Activated naive CD4-positive, alpha-beta T cell treated with anti-CD3 and anti-CD28 coated beads for 36 hours (primary cell): ENCODE measurements at regions not wholly inside any gene's neighbourhood (a gene's known extent, or its start where the extent isn't known, plus 50 kb on each side); places are given as distances from the start of the nearest gene placed in this dataset.

ENCODE experiments used
- CTCF ChIA-PET: fragments of 350-600 bp; sonication (Branson Sonifier 250); formaldehyde crosslinking; loops from one replicate; lab custom pipeline; 2021; ENCODE audit warnings: antibody characterized with exemption; lab: Charles Lee
- DNase-seq: peaks from one replicate; pipeline ENCODE4 v3.0.0-alpha.2; 2020
- H3K27ac Mint-ChIP-seq: one replicate; pipeline ENCODE4 v1.8.0; 2021; ENCODE audit warnings: mild to moderate bottlenecking, mixed read lengths
- H3K27me3 Mint-ChIP-seq: one replicate; pipeline ENCODE4 v1.8.0; 2021; ENCODE audit warnings: low read depth, mixed read lengths
- H3K36me3 Mint-ChIP-seq: one replicate; pipeline ENCODE4 v1.8.0; 2021; ENCODE audit warnings: low read depth, mixed read lengths
- H3K4me1 Mint-ChIP-seq: one replicate; pipeline ENCODE4 v1.8.0; 2021; ENCODE audit warnings: low read depth, mixed read lengths
- H3K4me3 Mint-ChIP-seq: one replicate; pipeline ENCODE4 v1.8.0; 2021; ENCODE audit warnings: mild to moderate bottlenecking, moderate library complexity, mixed read lengths
- H3K9me3 Mint-ChIP-seq: one replicate; pipeline ENCODE4 v1.8.0; 2021; ENCODE audit warnings: mixed read lengths
- intact Hi-C: fragments of 100-400 bp; cut with micrococcal nuclease; formaldehyde crosslinking; loops from one replicate; pipeline ENCODE4 v1.15.1; 2023

DNA sequence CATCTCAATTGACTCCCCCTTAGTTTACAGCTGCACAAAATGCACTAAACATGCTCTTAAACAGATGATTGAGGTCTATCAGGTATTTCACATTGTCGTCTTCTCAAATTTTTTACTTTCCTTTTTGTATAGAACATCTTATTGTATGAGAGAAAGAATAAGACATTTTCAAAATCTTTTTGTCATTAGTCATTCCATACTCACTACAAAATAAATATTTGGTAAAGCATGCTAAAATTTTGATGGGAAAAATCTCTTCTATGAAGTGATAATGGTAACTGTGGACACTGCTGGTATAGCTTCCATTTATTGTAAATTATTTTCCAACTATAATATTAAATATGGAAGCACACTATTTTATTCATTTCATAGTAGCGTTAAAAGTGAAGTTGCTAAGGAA lies 185.6 kb upstream of the FSTL5 start:
- DNase-seq: no peak
- H3K27me3 Mint-ChIP-seq: no peaks in the 10 kb centered on the region
- H3K4me3 Mint-ChIP-seq: no peak overlapping the region
- CTCF ChIA-PET: no interaction called here
- no peak overlapping the region for H3K27ac Mint-ChIP-seq
- intact Hi-C loops: no loop called here
- peaks cover 2% of the 10 kb centered on the region for H3K9me3 Mint-ChIP-seq
- no peaks in the 10 kb centered on the region for H3K4me1 Mint-ChIP-seq
- H3K36me3 Mint-ChIP-seq: no peaks in the 10 kb centered on the region

DNA sequence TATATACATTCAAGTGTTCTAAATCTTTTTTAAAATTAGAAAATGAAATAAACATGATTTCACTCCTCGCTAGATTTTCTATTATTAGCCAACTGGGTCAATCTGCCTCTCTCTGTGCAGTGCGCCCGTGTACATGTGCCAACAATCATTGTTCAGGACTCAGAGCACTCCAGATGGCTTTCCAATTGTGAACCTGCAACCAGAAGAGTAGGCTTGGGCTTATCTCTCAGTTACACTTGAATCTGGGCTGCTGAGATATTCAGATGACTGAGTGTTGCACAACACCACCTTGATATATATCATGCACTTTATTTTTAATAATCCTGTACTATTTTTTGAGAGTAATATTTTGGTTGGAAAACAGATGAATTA lies 184.0 kb upstream of the FSTL5 start:
- peaks cover 1% of the 10 kb centered on the region for H3K9me3 Mint-ChIP-seq
- no peak overlapping the region for H3K4me3 Mint-ChIP-seq
- no peaks in the 10 kb centered on the region for H3K36me3 Mint-ChIP-seq
- no peak for DNase-seq
- H3K4me1 Mint-ChIP-seq: no peaks in the 10 kb centered on the region
- intact Hi-C loops: no loop called here
- CTCF ChIA-PET: no interaction called here
- no peaks in the 10 kb centered on the region for H3K27me3 Mint-ChIP-seq
- H3K27ac Mint-ChIP-seq: no peak overlapping the region

DNA sequence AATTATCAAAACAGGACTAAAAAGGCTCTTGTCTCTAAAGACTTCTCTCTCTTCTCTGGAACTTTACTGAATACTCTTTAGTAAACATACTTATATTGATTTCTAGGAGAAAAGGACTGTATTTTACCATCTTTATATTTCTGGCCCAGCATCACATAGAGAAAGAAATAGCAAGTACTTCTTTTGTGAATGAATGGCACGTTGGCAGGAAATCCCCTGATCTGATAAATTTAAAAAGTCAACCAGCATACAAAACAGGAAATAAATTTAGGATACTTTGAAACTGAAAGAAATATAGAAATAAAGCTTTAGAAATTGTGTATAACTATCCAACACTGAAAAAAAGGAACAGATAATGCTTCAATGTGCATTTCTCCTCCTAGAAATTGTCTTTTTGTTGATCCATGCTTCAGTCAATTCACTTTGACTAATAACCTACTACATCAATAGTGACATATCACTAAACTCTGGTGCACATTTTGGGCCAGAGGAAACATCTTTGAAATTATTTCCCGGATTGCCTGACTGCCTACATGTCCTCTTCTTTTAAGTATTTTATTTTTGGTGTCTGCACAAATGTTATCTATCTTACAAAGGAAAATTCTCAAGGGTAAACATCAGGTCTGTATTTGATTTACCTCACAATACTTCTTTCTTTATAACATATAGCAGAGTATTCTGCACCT lies 183.5 kb upstream of the FSTL5 start:
- intact Hi-C loops: no loop called here
- Mint-ChIP-seq H3K4me1 (no peaks in the 10 kb centered on the region), H3K27me3 (no peaks in the 10 kb centered on the region), H3K36me3 (no peaks in the 10 kb centered on the region), H3K4me3 (no peak overlapping the region), H3K9me3 (peaks cover 1% of the 10 kb centered on the region), H3K27ac (no peak overlapping the region)
- DNase-seq: no peak
- CTCF ChIA-PET: no interaction called here

DNA sequence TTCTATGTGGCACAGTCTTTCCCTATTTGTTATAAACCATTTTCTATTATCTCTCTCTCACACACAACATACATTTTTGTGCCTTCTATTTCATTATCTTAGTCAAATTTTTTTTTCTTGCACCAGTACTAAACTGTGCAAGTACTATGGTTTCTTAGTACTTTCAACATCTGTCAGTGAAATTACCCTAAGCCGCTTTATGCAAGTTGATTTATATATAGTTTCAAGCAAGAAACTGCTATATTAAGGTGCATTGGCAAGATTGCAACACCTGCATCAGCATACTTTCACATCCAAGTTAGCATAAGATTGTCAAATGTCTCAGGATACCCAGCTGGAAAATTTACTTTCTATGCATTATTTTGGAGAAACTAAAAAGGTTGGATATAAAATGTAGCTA lies 180.2 kb upstream of the FSTL5 start:
- Mint-ChIP-seq H3K4me3 (no peak overlapping the region), H3K4me1 (no peaks in the 10 kb centered on the region), H3K9me3 (peaks cover 1% of the 10 kb centered on the region), H3K27ac (no peak overlapping the region), H3K27me3 (no peaks in the 10 kb centered on the region), H3K36me3 (no peaks in the 10 kb centered on the region)
- intact Hi-C loops: no loop called here
- DNase-seq: no peak
- CTCF ChIA-PET: no interaction called here

DNA sequence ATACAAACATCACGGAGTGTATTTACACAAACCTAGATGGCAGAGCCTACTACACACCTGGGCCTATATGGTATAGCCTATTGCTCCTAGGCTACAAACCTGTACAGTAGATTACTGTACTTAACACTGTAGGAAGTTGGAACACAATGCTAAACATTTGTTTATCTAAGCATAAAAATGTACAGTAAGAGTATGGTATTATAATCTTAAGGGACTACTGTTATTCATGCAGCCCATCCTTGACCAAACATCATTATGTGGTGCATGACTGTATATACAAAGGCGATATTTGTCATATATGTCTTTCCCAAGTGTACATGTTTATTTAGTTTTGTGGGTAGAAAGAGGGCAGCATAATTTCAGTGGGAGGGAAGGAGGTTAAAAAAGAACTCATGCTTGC lies 177.7 kb upstream of the FSTL5 start:
- Mint-ChIP-seq H3K4me3 (no peak overlapping the region), H3K36me3 (no peaks in the 10 kb centered on the region), H3K27me3 (no peaks in the 10 kb centered on the region), H3K9me3 (peaks cover 1% of the 10 kb centered on the region), H3K27ac (no peak overlapping the region), H3K4me1 (no peaks in the 10 kb centered on the region)
- no peak for DNase-seq
- CTCF ChIA-PET: no interaction called here
- intact Hi-C loops: no loop called here

DNA sequence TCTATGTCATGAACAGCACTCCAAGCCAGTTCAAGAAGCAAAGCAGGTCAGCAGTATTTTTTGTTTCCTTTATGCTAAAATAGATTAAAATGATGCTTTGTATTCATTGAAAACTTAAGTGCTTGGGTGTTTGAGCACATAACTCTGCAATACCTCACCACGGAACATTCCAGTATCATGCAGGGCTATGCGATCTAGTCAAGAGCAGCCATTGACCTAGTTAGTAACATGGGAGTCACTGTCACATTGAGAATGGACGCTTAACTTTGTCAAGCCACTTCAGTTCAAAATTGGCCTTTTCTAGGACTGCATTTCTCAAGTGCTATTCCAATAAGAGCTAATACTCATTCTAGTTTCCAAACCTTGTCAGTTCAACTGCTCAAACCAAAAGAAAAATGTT lies 160.1 kb upstream of the FSTL5 start:
- Mint-ChIP-seq H3K9me3 (peaks cover 1% of the 10 kb centered on the region), H3K27me3 (no peaks in the 10 kb centered on the region), H3K27ac (no peak overlapping the region), H3K4me1 (no peaks in the 10 kb centered on the region), H3K4me3 (no peak overlapping the region), H3K36me3 (no peaks in the 10 kb centered on the region)
- intact Hi-C loops: no loop called here
- DNase-seq: no peak
- CTCF ChIA-PET: no interaction called here

DNA sequence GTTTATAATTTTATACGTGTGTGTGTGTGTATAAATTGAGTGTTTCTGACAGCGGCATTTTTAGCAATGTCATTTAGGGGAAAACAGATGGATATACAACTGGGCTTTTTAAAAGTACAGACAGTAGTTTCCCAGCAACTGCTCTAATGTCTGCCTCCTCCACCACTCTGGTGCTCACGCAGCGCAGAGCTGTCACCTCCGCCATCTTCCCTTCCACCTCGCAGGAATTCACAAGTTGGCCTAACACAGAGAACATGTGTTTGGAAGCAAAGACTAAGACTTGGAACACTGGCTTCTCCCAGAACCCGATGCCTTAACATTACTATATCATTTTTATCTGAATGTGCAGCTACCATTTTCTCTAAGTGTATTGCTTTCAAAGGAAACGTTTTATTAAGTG lies 158.3 kb upstream of the FSTL5 start:
- intact Hi-C loops: no loop called here
- Mint-ChIP-seq H3K4me3 (no peak overlapping the region), H3K4me1 (no peaks in the 10 kb centered on the region), H3K27ac (no peak overlapping the region), H3K27me3 (no peaks in the 10 kb centered on the region), H3K9me3 (peaks cover 1% of the 10 kb centered on the region), H3K36me3 (no peaks in the 10 kb centered on the region)
- DNase-seq: no peak
- CTCF ChIA-PET: interaction anchor here (0.6 kb wide), 1 partner anchor 1689 kb away, joined by 3 read pairs; no protein-coding TSS in a partner anchor

DNA sequence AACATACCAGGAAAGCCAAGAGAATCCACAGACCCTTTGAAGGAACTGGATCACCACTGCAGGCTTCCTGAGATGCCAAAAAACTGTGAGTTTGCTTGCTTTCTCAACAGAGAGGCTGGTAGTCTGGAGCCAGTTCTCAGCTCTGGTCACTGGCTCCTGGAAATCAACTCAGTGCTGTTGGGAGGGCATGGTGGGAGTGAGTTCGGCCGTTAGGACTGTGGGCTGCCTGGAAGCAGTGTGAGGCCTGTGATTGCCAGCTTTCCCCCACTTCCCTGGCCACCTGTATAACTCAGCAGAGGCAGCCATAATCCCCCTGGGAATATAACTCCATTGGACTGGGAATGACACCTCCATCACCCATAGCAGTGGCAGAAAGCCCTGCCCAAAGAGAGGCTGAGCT lies 122.0 kb upstream of the FSTL5 start:
- DNase-seq: no peak
- no peaks in the 10 kb centered on the region for H3K27me3 Mint-ChIP-seq
- H3K27ac Mint-ChIP-seq: no peak overlapping the region
- H3K4me3 Mint-ChIP-seq: no peak overlapping the region
- no peaks in the 10 kb centered on the region for H3K9me3 Mint-ChIP-seq
- no peaks in the 10 kb centered on the region for H3K36me3 Mint-ChIP-seq
- intact Hi-C loops: no loop called here
- no peaks in the 10 kb centered on the region for H3K4me1 Mint-ChIP-seq
- CTCF ChIA-PET: no interaction called here

DNA sequence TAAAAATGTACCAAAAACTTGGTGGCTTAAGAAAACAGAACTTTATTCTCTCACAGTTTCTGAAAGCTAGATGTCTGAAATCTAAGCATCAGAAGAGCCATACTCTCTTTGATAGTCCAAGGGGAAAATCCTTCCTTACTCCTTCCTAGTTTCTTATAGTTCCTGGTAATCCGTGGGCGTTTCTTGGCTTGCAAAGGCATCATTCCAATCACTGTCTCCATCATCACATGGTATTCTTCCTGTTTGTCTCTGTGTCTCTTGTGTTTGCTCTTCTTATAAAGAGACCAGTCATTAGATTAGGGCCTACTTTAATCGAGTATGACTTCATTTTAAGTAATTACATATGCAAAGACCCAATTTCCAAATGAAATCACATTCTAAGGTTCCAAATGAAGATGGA lies 118.9 kb upstream of the FSTL5 start:
- Mint-ChIP-seq H3K36me3 (no peaks in the 10 kb centered on the region), H3K9me3 (no peaks in the 10 kb centered on the region), H3K27me3 (no peaks in the 10 kb centered on the region), H3K4me3 (no peak overlapping the region), H3K4me1 (no peaks in the 10 kb centered on the region), H3K27ac (no peak overlapping the region)
- intact Hi-C loops: no loop called here
- DNase-seq: no peak
- CTCF ChIA-PET: no interaction called here

DNA sequence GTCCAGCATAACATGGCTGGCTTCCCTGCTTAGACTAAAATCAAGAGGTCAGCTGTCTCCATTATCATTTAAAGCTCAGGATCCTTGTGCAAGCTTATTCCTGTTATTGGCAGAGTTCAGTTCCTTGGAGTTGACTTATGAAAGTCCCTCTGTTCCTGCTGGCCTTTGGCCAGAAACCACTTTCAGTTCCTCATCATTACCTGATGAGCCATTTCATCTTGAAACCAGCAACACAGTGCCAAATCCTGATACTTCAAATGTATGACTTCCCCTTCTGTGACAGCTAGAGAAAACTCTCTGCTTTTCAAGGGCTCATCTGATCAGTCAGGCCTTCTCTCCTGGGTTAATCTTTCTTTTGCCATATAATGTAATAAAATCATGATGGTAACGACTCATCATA lies 110.6 kb upstream of the FSTL5 start:
- Mint-ChIP-seq H3K27me3 (no peaks in the 10 kb centered on the region), H3K4me1 (no peaks in the 10 kb centered on the region), H3K9me3 (no peaks in the 10 kb centered on the region), H3K36me3 (no peaks in the 10 kb centered on the region), H3K27ac (no peak overlapping the region), H3K4me3 (no peak overlapping the region)
- intact Hi-C loops: no loop called here
- DNase-seq: no peak
- CTCF ChIA-PET: no interaction called here

DNA sequence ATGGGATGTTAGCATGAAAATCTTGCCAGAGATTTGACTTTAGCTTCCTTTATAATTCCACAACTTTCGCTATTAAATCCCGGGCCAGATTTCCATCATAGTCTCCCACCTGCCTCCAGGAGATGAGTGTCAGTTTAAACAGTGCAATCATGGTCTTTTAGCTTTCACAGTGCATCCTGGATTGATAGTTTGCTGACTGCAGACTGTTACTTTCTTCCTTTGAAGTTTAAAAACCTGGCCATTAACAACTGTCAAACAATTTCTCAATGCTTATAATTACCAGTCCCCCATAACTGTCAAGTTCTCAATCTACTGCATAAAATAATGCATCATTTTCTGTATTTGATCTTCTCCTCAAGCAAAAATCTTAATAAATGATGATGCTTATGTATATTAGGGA lies 108.4 kb upstream of the FSTL5 start:
- H3K4me1 Mint-ChIP-seq: no peaks in the 10 kb centered on the region
- H3K4me3 Mint-ChIP-seq: no peak overlapping the region
- no peak overlapping the region for H3K27ac Mint-ChIP-seq
- no peak for DNase-seq
- CTCF ChIA-PET: no interaction called here
- H3K27me3 Mint-ChIP-seq: no peaks in the 10 kb centered on the region
- intact Hi-C loops: no loop called here
- no peaks in the 10 kb centered on the region for H3K9me3 Mint-ChIP-seq
- no peaks in the 10 kb centered on the region for H3K36me3 Mint-ChIP-seq

DNA sequence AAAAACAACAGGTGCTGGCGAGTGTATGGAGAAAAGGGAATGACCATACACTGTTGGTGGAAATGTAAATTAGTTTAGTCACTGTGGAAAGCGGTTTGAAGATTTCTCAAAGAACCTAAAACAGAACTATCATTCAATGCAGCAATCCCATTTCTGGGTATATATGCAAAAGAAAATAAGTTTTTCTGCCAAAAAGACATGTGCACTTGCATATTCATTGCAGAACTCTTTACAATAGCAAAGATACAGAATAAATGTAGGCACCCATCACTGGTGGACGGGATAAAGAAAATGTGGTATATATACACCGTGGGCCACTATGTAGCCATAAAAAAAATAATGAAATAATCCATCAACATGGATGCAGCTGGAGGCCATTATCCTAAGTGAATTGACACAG lies 105.1 kb upstream of the FSTL5 start:
- no peak overlapping the region for H3K4me3 Mint-ChIP-seq
- H3K27me3 Mint-ChIP-seq: no peaks in the 10 kb centered on the region
- CTCF ChIA-PET: no interaction called here
- no peak overlapping the region for H3K27ac Mint-ChIP-seq
- intact Hi-C loops: no loop called here
- DNase-seq: no peak
- H3K9me3 Mint-ChIP-seq: peaks cover 10% of the 10 kb centered on the region
- H3K36me3 Mint-ChIP-seq: no peaks in the 10 kb centered on the region
- no peaks in the 10 kb centered on the region for H3K4me1 Mint-ChIP-seq

DNA sequence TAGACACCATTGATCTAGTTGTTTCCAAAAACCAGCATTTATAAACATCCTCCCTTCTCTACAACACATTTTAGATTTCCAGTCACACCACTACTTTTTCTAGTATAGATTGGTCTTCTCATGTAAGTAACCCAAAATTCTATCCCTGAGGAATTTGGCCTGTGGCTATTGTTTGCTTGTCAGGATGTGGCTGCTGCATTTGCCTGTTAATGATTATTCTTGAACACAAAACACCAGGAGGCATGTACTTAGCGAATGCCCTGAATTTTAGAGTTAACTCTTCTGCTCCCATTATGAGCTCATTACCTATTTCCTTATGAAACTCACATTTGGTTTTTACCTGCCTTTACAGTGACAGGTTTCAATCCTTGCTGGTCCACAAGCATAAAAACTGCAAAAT lies 102.0 kb upstream of the FSTL5 start:
- Mint-ChIP-seq H3K9me3 (peaks cover 13% of the 10 kb centered on the region), H3K4me1 (no peaks in the 10 kb centered on the region), H3K4me3 (no peak overlapping the region), H3K27ac (no peak overlapping the region), H3K36me3 (no peaks in the 10 kb centered on the region), H3K27me3 (no peaks in the 10 kb centered on the region)
- no peak for DNase-seq
- intact Hi-C loops: no loop called here
- CTCF ChIA-PET: interaction anchor here (0.7 kb wide), 1 partner anchor 19 kb away, joined by 3 read pairs; no protein-coding TSS in a partner anchor
